ENCODE measurements at regions not wholly inside any gene's neighbourhood (a gene's known extent, or its start where the extent isn't known, plus 50 kb on each side); places are given as distances from the start of the nearest gene placed in this dataset.

GRCh38 chr2:17107151-17107550 lies 411.1 kb downstream of the RAD51AP2 start:
- no peaks in the 10 kb centered on the region for H3K4me1 Mint-ChIP-seq (ENCODE audit: unreplicated experiment)
- TF ChIP-seq, protein P1, sequence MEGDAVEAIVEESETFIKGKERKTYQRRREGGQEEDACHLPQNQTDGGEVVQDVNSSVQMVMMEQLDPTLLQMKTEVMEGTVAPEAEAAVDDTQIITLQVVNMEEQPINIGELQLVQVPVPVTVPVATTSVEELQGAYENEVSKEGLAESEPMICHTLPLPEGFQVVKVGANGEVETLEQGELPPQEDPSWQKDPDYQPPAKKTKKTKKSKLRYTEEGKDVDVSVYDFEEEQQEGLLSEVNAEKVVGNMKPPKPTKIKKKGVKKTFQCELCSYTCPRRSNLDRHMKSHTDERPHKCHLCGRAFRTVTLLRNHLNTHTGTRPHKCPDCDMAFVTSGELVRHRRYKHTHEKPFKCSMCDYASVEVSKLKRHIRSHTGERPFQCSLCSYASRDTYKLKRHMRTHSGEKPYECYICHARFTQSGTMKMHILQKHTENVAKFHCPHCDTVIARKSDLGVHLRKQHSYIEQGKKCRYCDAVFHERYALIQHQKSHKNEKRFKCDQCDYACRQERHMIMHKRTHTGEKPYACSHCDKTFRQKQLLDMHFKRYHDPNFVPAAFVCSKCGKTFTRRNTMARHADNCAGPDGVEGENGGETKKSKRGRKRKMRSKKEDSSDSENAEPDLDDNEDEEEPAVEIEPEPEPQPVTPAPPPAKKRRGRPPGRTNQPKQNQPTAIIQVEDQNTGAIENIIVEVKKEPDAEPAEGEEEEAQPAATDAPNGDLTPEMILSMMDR (IDR thresholded peaks at IDR 0.05) = no peak
- no peak overlapping the region for H3K27ac Mint-ChIP-seq (ENCODE audit: unreplicated experiment)
- H3K9me3 Mint-ChIP-seq (ENCODE audit: unreplicated experiment) = no peaks in the 10 kb centered on the region
- no peaks in the 10 kb centered on the region for H3K27me3 Mint-ChIP-seq (ENCODE audit: unreplicated experiment)
- H3K36me3 Mint-ChIP-seq (ENCODE audit: unreplicated experiment) = no peaks in the 10 kb centered on the region
- DNase-seq (ENCODE audit: extremely low spot score, unreplicated experiment) = no peak
- no peak overlapping the region for H3K4me3 Mint-ChIP-seq (ENCODE audit: unreplicated experiment)

DNA sequence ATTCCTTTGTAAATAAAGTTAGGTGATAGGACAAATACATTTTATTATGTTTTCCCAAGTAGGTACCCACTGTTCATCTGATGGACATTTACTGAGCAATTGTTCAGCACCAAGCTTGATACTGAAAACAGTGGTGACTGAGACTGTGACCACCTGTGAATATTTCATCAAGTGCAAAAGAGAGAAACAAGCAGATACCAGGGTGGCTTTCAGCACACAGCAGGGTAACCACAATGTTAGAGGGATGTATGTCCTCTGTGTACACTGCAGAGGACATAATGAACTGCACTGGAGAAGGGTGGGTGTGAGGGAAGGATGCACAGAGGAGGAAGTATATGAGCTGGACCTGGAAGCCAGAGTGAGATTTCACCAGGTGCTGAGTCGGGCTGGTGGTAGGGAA lies 411.8 kb downstream of the RAD51AP2 start:
- Mint-ChIP-seq H3K36me3 (ENCODE audit: unreplicated experiment) (no peaks in the 10 kb centered on the region), H3K27me3 (ENCODE audit: unreplicated experiment) (no peaks in the 10 kb centered on the region), H3K9me3 (ENCODE audit: unreplicated experiment) (no peaks in the 10 kb centered on the region), H3K4me1 (ENCODE audit: unreplicated experiment) (no peaks in the 10 kb centered on the region), H3K27ac (ENCODE audit: unreplicated experiment) (no peak overlapping the region), H3K4me3 (ENCODE audit: unreplicated experiment) (no peak overlapping the region)
- DNase-seq (ENCODE audit: extremely low spot score, unreplicated experiment) = no peak
- TF ChIP-seq, protein P1 (IDR thresholded peaks at IDR 0.05) = no peak

GRCh38 chr2:17104454-17104853 lies 413.8 kb downstream of the RAD51AP2 start:
- Mint-ChIP-seq H3K4me1 (ENCODE audit: unreplicated experiment) (no peaks in the 10 kb centered on the region), H3K36me3 (ENCODE audit: unreplicated experiment) (no peaks in the 10 kb centered on the region), H3K9me3 (ENCODE audit: unreplicated experiment) (no peaks in the 10 kb centered on the region), H3K4me3 (ENCODE audit: unreplicated experiment) (no peak overlapping the region), H3K27ac (ENCODE audit: unreplicated experiment) (no peak overlapping the region), H3K27me3 (ENCODE audit: unreplicated experiment) (no peaks in the 10 kb centered on the region)
- DNase-seq (ENCODE audit: extremely low spot score, unreplicated experiment) = no peak
- TF ChIP-seq, protein P1 (IDR thresholded peaks at IDR 0.05) = no peak

DNA sequence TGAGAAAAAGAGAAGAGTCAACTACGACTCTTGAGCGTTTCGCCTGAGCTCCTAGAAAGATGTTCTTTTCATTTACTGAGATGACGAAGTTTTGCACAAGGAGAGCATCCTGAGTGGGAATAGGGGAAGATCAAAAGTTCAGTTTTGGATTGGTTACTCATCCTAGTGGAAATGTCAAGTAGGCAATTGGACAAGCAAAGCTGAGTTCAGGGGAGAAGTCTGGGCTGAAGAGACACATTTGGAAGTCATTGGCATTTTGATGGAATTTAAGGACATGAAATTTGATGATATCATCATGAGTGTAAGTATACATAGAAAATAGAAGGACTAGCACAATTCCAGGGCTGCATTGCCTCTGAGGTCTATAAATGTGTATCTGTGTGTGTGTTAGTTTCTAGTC lies 416.6 kb downstream of the RAD51AP2 start:
- Mint-ChIP-seq H3K4me3 (ENCODE audit: unreplicated experiment) (no peak overlapping the region), H3K4me1 (ENCODE audit: unreplicated experiment) (no peaks in the 10 kb centered on the region), H3K9me3 (ENCODE audit: unreplicated experiment) (no peaks in the 10 kb centered on the region), H3K27ac (ENCODE audit: unreplicated experiment) (no peak overlapping the region), H3K27me3 (ENCODE audit: unreplicated experiment) (no peaks in the 10 kb centered on the region), H3K36me3 (ENCODE audit: unreplicated experiment) (no peaks in the 10 kb centered on the region)
- TF ChIP-seq, protein P1 (IDR thresholded peaks at IDR 0.05) = no peak
- no peak for DNase-seq (ENCODE audit: extremely low spot score, unreplicated experiment)

GRCh38 chr2:17101091-17101490 lies 417.1 kb downstream of the RAD51AP2 start:
- Mint-ChIP-seq H3K9me3 (ENCODE audit: unreplicated experiment) (no peaks in the 10 kb centered on the region), H3K4me3 (ENCODE audit: unreplicated experiment) (no peak overlapping the region), H3K4me1 (ENCODE audit: unreplicated experiment) (no peaks in the 10 kb centered on the region)

More at GRCh38 chr2:17101091-17101490, 417.1 kb downstream of the RAD51AP2 start:
- H3K27ac Mint-ChIP-seq (ENCODE audit: unreplicated experiment) = no peak overlapping the region
- H3K36me3 Mint-ChIP-seq (ENCODE audit: unreplicated experiment) = no peaks in the 10 kb centered on the region
- TF ChIP-seq, protein P1 (IDR thresholded peaks at IDR 0.05) = no peak
- no peak for DNase-seq (ENCODE audit: extremely low spot score, unreplicated experiment)
- no peaks in the 10 kb centered on the region for H3K27me3 Mint-ChIP-seq (ENCODE audit: unreplicated experiment)

Measured in osteocyte (in vitro differentiated cells).